ENCODE measurements at regions not wholly inside any gene's neighbourhood (a gene's known extent, or its start where the extent isn't known, plus 50 kb on each side); places are given as distances from the start of the nearest gene placed in this dataset.
A peak's percentile ranks its signal among the peaks of the same experiment; 100 is the strongest.

DNA sequence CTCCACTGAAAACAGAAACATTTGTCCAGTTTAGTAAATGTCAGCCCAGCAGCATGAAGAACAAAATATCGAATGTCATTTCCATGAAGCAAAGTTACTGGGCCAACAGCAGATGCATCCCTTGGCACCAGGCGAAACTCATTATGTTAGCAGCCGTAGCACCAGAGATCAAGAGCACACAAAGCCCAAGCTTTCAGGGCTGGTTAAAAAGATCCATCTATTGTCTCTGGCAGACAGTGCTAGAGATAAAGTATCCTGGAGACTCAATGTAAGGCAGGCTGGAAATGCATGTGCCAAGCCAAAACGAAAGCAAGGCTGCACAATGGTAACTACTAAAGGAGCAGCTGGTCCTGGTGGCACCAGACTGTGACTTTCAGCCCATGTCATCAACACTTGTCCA lies 120.3 kb upstream of the PLEKHG7 start:
- DNase-seq (ENCODE audit: low read depth): no peak

DNA sequence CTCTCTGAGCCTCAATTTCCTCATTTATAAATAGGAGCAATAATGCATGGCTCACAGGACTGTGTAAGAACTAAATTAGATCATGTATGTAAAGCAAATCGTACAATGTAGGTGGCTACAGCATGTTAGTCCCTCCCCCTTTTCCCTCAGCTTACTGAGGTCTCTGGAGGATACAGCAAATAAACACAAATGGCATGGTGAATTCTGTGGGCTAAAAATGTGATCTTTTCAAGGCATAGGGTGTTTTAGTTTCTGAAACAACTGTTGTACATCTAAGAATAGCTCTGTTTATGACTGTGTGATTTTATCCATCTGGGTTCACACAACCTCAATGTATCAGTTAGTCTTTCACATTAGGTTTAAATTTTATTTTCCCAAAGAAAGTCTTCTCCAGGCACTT lies 121.2 kb upstream of the PLEKHG7 start:
- DNase-seq (ENCODE audit: low read depth): no peak

DNA sequence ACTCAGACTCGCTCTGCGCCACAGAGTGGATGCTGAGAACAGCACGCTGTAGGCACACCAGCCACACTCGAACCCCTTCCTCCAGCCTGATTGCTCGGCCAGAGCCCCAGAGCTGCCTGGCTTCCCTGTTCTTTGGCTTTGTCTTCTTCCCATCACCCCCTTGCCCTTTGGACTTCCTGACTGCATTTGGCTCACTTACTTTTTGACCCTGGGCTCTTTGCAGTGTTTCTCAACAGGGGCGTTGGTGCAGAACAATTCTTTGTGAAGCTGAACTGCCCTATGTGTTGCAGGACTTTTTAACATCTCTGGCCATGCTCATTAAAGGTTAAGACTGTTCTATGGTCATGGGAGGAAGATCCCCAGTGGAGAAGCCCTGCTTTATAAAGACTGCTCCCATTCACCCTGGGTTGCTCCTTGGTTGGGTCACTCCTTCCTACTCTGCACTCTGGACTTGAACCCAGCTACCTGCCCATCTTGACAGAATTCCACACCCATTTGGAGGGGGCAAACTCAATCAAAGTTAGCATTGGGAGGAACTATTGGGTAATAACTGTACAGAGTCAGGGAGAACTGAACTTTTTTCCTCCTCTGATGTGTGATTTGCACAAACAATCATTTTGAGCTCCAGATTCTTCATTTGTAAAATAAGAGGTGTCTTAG lies 127.7 kb upstream of the PLEKHG7 start:
- no peak for DNase-seq (ENCODE audit: low read depth)

DNA sequence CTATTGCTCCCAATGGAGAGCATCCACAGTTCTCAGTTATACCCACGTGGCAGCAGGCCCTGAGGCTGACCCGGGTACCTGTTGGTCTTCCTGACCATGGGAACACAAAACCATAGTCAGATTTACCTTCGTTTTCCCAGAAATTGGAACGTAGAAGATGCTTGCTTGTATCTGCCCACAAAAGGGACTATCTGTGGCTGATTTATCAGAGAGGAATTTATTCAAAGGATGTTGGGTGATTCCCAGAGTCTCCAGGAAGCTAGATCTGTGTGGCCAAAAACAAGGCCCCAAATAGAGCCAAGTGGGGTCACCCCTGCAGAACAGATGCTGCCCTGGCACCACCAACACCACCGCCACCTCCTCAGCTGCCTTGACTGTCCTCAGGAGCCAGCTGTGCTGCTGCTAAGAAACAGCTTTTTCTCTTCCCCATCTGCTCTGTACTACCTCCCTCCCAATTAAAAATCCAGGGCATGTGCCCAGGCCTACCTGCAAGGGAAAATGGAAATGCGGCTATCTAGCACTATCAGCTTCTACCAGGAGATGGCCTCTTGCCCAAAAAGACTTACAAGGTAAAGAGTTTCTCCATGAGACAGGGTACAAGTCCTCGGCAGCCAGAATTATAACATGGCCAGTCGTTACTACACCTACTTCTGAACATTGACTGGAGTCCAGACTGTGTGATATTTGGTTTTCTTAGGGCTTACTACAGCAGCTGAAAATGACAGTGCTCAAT lies 128.6 kb upstream of the PLEKHG7 start:
- no peak for DNase-seq (ENCODE audit: low read depth)

DNA sequence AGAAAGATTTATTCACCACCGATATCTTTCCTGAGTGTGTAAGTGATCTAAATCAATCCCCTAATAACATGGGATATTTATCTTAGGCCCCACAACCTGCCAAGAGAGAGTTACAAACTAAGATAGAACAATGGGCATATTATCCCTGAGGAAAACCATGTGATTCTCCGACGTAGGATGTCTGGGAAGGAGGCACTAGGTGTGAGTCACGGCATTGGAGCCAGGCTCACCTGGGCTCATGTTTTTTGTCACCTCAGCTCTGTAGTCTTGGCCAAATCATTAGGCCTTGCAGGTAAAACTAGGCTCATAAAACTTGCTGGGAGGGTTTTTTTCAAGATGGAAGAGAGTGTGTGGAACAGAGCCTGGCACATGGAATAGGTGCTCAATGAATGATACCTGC lies 129.7 kb upstream of the PLEKHG7 start:
- no peak for DNase-seq (ENCODE audit: low read depth)

DNA sequence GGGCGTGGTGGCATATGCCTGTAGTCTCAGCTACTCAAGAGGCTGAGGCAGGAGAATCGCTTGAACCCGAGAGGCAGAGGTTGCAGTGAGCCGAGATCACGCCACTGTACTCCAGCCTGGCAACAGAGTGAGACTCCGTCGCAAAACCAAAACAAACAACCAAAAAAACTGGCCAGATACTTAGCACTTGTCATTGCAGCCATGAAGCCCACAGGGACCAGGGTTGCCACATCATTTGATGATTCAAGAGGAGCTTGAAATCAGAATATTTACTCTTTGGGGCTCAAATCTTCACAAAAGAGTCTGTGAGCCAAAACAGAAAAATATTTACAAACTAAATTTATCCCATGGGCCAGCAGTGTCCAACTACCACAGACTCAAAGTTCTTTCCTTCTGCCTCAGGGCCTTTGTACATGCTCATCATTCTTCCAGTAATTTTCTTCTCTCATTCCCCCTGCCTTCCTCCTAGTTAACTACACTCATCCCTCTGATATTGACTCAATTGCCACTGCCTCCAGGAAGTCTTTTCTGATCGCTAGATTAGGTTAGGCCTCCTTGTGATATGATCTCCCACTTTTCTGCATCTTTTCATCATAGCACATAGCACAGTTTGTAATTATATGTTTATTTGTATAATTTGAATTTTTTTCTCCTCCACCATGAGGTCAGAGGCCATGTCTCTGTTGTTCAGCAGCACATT lies 130.8 kb upstream of the PLEKHG7 start:
- no peak for DNase-seq (ENCODE audit: low read depth)

DNA sequence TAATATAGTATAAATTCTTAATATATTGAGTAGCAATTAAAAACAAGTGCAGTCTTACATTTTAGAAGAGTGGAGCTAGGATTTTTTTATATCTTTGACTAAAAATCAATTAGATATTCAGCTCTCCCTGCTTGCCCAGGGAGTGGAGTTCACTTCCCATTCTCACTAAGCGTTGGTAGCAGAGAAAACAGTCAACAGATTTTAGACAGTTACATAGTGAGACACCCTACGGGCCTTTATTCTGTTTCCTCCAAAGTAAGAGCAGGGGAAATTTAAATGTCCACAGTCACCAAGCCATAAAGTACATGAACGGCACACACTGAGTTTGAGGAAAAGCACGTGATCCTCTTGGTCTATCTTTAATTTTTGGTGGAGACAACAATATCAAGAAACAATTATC lies 131.6 kb upstream of the PLEKHG7 start:
- DNase-seq (ENCODE audit: low read depth): no peak

DNA sequence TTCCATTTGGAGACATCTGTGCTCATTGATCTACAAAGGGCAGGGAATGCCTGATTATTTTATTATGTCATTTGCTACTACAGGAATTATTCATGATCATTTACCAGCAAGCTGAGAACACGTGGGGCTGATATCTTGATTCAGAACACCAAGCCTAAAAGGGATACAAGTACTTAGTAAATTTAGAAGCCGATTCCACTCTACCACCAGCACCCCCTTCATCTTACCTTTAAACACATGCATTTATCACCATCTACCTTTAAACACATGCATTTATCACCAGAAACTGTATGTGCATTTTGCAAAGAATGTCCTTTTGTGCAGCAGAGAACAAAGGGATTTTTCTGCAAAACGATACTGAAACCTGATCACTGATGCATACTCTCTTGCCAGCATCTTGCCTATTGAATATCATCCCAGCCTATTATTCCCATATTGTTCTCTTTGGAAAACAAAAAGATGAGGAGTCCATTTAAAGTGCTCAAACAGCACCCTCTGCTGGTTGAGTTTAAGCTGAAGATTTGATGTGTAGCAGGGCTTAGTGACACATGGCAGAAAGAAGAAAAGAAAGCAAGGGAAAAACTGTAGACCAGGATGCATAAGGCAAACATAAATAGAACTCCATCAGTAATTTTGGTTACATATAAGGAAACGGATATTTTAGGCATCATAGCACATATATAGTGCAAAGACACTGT lies 132.6 kb upstream of the PLEKHG7 start:
- DNase-seq (ENCODE audit: low read depth): peak; percentile 31

DNA sequence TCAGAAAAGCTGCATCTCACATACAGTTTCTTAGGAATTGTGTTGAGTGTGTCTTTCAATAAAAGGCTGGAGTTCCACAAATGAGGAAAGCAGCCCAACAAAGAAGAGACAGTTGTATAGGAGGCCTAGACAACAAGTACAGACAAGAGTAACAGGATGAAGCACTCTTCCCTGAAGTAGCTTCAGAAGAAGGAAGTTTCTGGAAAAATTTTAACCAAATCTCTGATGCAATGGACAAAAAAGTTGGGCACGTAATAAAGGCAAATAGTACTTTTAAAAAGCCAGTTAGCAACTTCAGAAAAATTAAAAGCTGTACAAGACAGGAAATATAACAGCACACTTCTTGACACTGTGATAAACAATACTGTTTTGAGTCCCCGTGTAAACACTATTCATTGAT lies 134.1 kb upstream of the PLEKHG7 start:
- no peak for DNase-seq (ENCODE audit: low read depth)

DNA sequence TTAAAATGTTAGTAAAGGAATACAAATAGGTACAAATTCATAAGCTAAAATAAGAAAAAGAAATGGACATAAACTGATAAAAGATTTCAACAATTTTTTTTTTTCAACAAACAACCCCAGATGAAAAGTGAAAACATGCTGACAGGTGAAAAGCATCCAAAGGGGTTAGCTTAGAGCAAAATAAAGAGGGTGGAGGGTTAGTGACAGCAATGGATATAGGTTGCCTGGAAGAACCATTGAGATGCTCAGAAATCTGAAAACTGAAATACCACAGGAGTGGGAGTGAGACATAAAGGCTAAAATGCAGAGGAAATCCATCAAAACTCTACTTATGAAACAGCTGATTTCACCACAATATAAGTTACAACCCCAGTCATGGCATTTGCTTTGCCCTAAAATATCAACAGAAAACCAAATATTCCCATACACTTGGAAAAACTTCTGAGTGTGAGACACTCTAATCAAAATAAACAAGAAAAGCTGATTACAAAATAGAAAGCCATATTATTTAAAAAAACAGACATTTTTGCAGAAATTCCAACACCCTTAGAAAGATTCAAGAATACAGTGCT lies 136.3 kb upstream of the PLEKHG7 start:
- no peak for DNase-seq (ENCODE audit: low read depth)

DNA sequence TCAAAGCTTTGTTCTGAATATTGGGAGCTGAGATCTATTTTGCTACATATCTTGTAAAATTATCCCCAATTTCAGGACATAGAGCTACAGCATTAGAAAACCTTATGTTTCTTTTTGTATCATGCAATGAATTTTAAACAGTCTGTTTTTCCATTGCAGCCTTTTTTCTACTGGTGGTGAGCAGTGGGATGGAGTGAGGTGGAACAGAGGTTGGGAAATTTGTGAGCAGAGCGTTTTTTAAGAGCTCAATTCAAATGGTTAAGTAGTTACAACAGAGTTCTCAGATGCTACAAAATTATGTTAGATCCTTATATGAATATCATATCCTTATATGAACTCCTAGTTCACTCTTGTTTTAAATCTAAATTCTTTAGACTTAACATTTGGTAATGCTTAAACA lies 139.0 kb upstream of the PLEKHG7 start:
- no peak for DNase-seq (ENCODE audit: low read depth)

DNA sequence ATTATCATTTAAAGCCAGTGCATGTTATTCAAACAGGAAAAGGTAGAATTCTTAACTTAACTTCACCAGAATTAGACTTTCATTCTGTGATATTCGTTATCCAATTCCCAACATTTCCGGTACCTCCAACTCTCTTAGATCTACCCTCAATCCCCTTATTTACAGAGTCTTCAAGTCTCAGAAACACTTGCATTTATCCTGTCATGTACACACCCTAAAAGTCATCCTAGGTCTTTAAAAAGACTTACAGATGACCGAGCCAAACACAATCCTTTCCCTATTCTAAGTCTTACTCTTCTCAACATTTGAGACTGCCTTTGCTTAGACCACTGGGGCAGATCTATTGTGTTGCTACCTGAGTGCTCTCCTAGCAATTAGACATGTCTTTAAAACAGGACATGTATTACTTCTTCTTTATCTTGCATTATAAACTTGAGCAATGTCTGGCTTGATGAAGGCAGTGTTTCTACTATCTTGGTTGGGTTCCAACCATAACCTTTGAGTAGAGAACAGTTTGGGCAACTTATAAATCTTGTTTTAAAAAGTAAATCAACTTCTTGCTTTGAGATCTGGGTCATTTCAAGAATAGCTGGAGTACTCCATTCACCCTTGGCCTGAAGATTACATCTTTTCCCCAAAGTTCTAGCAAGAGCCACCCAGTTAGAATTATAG lies 140.6 kb upstream of the PLEKHG7 start:
- DNase-seq (ENCODE audit: low read depth): no peak

DNA sequence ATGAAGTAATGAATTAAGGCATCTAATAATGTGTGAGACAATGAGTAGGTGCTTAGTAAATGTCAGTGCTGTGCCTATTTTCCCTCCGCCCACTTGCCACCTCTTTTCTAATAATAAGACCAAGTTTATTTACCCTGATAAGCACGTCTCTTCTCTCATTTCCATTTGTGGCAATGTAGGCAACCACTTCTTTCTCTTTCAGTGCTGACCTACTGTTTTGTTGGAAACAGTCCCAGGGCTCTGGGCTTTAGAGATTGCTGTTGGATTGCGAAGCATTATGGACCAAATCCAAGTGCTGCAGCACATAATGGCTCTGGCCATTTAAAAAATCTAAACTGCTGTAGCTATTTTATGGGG lies 141.3 kb upstream of the PLEKHG7 start:
- DNase-seq (ENCODE audit: low read depth): no peak

DNA sequence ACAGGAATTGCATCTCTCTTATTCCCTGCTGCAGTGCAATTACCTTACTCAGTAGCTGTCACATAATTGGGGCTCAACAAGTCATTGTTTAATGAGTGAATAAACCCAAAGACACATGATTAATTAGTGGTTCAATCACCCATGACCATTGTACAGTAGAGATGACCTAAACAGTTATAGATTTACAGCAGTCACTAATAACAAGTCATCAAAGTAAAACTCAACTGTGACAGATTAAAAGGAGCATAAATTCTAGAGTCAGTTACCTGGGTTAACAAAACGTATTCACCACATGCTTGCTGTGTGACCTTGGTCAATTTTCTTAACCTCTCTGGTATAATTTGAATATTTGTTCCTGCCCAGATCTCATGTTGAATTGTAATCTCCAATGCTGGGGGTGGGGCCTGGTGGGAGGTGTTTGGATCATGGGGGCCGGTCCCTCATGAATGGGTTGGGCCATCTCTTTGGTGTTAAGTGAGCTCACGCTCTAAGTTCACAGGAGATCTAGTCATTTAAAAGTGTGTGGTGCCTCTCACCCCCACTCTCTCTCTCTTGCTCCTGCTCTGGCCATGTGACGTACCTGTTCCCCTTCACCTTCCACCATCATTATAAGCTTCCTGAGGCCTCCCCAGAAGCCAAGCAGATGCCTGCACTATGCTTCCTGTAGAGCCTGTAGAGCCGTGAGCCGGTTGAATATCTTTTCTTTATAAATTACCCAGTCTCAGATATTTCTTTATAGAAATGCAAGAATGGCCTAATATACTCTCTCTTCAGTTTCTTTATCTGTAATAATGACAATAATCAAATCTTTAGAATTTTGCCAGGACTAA lies 141.9 kb upstream of the PLEKHG7 start:
- DNase-seq (ENCODE audit: low read depth): no peak

DNA sequence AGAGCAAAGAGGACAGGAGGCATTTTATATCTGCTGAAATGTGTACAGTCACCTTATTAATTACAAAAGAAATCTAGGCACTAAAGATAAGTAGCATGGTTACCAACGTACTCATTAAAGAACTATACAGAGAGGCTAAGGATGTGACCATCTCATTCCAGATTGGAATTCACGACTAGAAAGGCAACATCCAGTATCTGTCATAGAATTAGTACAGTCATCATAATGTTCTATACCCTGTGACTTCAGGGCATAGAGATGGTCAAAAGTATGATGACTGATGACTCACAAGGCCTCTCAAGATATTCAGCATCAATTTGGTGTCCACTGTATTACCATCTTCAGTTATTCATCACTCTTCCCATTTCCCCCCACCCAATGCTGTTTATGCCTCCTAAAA lies 144.0 kb upstream of the PLEKHG7 start:
- no peak for DNase-seq (ENCODE audit: low read depth)

DNA sequence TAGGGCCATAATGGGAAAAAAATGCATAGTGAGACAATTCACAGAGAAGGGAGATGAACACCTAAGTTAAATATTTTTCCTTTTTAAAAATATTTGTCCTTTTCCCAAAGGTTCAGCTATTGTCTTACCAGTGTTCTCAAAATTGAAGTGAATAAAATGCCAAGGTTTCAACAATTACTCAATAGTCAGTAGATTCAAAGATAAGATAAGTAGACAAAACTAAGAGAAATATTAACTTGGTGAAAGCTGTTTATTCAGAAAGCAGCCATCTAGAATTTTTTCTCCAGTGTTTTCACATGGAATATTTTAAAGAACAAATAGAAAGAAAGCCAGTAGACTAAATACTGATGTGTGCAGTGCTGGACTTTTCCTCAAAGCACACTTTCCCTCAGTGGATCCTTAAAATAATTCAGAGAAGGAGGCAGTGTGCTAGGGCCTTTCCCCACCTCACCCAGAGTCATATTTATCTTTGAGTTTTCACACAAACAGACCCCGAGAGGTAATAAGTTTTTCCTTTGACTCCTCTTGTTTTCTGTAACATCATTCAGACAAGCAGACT lies 144.5 kb upstream of the PLEKHG7 start:
- DNase-seq (ENCODE audit: low read depth): no peak

DNA sequence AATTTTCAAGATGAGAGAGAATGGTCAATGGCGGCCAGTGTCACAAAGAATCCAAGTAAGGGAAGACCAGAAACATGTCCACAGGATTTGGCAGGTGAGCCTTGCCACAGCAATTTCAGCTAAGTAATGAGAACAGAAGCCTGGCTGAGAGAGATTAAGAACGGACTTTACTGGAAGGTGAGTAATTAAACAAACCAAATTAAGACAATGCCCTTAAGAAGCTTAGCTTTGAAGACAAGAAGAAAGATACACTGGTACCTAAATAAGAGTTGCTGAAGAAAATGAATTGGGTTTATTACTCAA lies 145.4 kb upstream of the PLEKHG7 start:
- DNase-seq (ENCODE audit: low read depth): no peak

DNA sequence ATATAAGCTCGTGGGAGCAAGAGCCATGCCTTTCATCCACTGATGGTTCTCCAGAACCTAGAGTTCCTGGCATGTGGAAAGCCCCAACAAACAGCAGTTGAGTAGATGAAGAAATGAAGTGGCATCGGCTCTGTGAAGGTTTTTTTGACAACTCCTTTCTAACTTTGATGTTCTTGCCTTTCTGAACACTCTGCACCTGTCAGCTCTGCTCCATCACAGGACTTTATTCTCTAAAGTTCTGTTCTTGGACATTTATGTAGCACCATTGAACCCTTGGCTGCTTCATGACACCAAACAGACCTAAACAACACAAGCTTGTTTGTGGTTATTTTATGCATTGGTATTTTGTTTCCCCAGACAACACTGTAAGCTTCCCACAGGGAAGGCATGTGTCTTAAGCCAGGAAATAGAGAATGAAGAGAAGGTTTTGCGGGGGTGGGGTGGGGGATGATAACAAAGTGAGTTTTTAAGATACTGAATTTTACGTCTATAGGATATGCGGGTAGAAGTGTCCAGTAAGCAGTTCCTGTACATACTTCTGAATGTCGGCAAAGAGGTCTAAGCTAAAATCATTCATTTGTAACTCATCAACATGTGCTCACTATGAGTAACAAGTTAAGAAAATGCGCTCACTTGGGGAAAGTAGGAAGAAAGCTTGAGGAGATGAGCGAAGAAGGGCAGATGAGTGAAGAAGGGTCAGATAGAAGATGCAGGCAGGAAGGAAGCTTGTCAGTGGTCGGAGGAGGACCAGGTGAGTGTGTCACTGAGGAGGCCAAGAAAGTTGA lies 146.0 kb upstream of the PLEKHG7 start:
- no peak for DNase-seq (ENCODE audit: low read depth)

DNA sequence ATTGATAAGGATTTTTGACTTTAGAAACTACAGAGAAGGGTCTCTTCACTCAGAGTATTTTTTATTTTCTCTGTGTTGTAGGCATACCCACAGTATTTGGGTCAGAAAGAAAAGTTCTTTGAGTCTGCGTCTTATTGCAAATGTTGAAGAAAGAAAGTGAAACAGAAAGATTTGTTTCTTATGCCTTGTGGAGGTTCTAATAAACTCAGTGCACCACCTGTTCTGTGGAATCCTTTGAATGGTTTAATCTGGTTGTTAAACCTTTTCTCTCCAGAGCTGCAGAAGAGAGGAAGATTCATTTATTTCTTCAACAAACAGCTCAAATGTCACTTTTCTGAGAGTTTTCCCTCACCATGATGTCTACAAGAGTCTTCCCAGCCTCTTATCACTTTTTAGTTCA lies 146.6 kb upstream of the PLEKHG7 start:
- no peak for DNase-seq (ENCODE audit: low read depth)
